ENCODE measurements at regions not wholly inside any gene's neighbourhood (a gene's known extent, or its start where the extent isn't known, plus 50 kb on each side); places are given as distances from the start of the nearest gene placed in this dataset.

DNA sequence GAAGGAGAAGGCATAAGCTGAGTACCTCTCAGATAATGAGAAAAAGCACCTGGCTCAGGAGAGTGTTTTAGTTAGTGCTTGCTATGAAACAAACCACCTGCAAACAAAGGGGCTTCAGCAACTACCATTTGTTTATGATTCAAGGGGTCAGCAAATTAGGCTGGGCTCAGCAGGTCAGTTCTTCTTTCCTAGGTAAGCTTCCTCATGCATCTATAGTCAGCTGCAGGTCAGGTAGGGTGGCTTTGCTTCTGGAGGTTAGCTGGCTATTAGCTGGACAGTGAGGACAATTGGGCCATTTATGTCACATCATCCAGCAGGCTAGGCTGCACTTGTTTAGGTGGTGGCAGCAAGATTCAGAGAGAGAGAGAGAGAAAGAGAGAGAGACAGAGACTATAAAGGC, 185.5 kb downstream of the EMX2 start:
- no peaks in the 10 kb centered on the region for H4K20me1 ChIP-seq (ENCODE audit: insufficient read depth, low read length)
- no peaks in the 10 kb centered on the region for H3K27me3 ChIP-seq (ENCODE audit: insufficient read depth, low read length)
- H3K36me3 ChIP-seq (ENCODE audit: insufficient read depth, low read length) = no peaks in the 10 kb centered on the region
- H3K4me1 ChIP-seq (ENCODE audit: insufficient read depth, low read length, severe bottlenecking) = no peaks in the 10 kb centered on the region
- no peaks in the 10 kb centered on the region for H3K9me3 ChIP-seq (ENCODE audit: low read length)
- H3K27ac ChIP-seq (ENCODE audit: low read depth, low read length, poor library complexity, severe bottlenecking) = no peak overlapping the region
- H3F3A ChIP-seq (ENCODE audit: insufficient read depth, low read length) = no peaks in the 10 kb centered on the region
- H3K9me2 ChIP-seq (ENCODE audit: low read depth, low read length) = no peaks in the 10 kb centered on the region
- H3K79me2 ChIP-seq (ENCODE audit: insufficient read depth, low read length) = no peaks in the 10 kb centered on the region
- H3K9ac ChIP-seq (ENCODE audit: low read length) = no peak overlapping the region
- H2AFZ ChIP-seq (ENCODE audit: low read length) = no peak overlapping the region
- no peak overlapping the region for H3K4me2 ChIP-seq (ENCODE audit: low read length)
- no peak overlapping the region for H3K4me3 ChIP-seq (ENCODE audit: low read depth, low read length, poor library complexity, severe bottlenecking)
- TF ChIP-seq, protein P1, sequence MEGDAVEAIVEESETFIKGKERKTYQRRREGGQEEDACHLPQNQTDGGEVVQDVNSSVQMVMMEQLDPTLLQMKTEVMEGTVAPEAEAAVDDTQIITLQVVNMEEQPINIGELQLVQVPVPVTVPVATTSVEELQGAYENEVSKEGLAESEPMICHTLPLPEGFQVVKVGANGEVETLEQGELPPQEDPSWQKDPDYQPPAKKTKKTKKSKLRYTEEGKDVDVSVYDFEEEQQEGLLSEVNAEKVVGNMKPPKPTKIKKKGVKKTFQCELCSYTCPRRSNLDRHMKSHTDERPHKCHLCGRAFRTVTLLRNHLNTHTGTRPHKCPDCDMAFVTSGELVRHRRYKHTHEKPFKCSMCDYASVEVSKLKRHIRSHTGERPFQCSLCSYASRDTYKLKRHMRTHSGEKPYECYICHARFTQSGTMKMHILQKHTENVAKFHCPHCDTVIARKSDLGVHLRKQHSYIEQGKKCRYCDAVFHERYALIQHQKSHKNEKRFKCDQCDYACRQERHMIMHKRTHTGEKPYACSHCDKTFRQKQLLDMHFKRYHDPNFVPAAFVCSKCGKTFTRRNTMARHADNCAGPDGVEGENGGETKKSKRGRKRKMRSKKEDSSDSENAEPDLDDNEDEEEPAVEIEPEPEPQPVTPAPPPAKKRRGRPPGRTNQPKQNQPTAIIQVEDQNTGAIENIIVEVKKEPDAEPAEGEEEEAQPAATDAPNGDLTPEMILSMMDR (IDR thresholded peaks at IDR 0.05; ENCODE audit: low read length) = no peak
- no peak for TF ChIP-seq EZH2 (IDR thresholded peaks at IDR 0.05; ENCODE audit: borderline replicate concordance, low read length)

- no peaks in the 10 kb centered on the region for H3K9me3 ChIP-seq (ENCODE audit: low read length)
- no peak overlapping the region for H3K4me2 ChIP-seq (ENCODE audit: low read length)
- no peaks in the 10 kb centered on the region for H3K9me2 ChIP-seq (ENCODE audit: low read depth, low read length)
- no peak for TF ChIP-seq EZH2 (IDR thresholded peaks at IDR 0.05; ENCODE audit: borderline replicate concordance, low read length)
- TF ChIP-seq, protein P1 (IDR thresholded peaks at IDR 0.05; ENCODE audit: low read length) = no peak
- H3K79me2 ChIP-seq (ENCODE audit: insufficient read depth, low read length) = no peaks in the 10 kb centered on the region
- no peaks in the 10 kb centered on the region for H3F3A ChIP-seq (ENCODE audit: insufficient read depth, low read length)
- H3K27ac ChIP-seq (ENCODE audit: low read depth, low read length, poor library complexity, severe bottlenecking) = no peak overlapping the region
- no peaks in the 10 kb centered on the region for H3K36me3 ChIP-seq (ENCODE audit: insufficient read depth, low read length)
- no peaks in the 10 kb centered on the region for H4K20me1 ChIP-seq (ENCODE audit: insufficient read depth, low read length)
- H3K4me3 ChIP-seq (ENCODE audit: low read depth, low read length, poor library complexity, severe bottlenecking) = no peak overlapping the region
- no peak overlapping the region for H3K9ac ChIP-seq (ENCODE audit: low read length)
- no peaks in the 10 kb centered on the region for H3K27me3 ChIP-seq (ENCODE audit: insufficient read depth, low read length)
- H3K4me1 ChIP-seq (ENCODE audit: insufficient read depth, low read length, severe bottlenecking) = no peaks in the 10 kb centered on the region
- H2AFZ ChIP-seq (ENCODE audit: low read length) = no peak overlapping the region
Observed at GRCh38 chr10:117729156-117729555, 186.6 kb downstream of the EMX2 start.

DNA sequence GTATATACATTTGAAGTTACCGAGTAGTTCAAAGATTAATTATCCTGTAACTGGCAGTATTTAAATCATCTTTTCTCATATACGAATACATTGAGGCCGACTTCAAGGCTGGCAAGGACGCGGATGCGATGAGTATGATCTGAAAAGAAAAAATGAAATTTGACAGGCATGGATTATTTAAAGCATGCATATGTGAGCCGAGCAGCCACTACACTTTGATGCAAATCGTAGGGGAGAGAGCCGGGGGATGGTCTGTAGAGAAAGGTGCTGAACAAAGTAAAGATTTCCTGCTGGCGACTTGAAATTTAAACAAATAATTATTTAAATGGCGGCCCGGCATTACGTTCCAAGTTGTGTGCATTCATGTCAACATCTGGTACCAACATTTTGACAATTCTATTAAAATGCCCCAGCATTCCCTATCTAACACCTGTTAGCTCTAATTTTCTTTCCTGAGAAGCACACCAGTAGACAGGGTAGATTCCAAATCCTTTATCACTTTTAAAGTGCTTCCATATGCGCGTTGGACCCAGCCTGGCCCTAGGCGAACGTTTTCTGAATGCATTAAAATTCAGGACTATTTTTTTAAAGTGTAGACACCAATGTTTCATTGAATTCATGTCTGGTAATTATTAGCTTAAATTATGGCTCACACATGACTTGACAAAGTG, 188.7 kb downstream of the EMX2 start:
- TF ChIP-seq, protein P1 (IDR thresholded peaks at IDR 0.05; ENCODE audit: low read length) = no peak
- no peak for TF ChIP-seq EZH2 (IDR thresholded peaks at IDR 0.05; ENCODE audit: borderline replicate concordance, low read length)
- Histone ChIP-seq H3K4me2 (ENCODE audit: low read length) (no peak overlapping the region), H3K9ac (ENCODE audit: low read length) (no peak overlapping the region), H3F3A (ENCODE audit: insufficient read depth, low read length) (no peaks in the 10 kb centered on the region), H3K36me3 (ENCODE audit: insufficient read depth, low read length) (no peaks in the 10 kb centered on the region), H3K4me1 (ENCODE audit: insufficient read depth, low read length, severe bottlenecking) (no peaks in the 10 kb centered on the region), H3K4me3 (ENCODE audit: low read depth, low read length, poor library complexity, severe bottlenecking) (no peak overlapping the region), H3K79me2 (ENCODE audit: insufficient read depth, low read length) (no peaks in the 10 kb centered on the region), H3K9me2 (ENCODE audit: low read depth, low read length) (no peaks in the 10 kb centered on the region), H2AFZ (ENCODE audit: low read length) (no peak overlapping the region), H3K27ac (ENCODE audit: low read depth, low read length, poor library complexity, severe bottlenecking) (no peak overlapping the region), H3K27me3 (ENCODE audit: insufficient read depth, low read length) (no peaks in the 10 kb centered on the region), H4K20me1 (ENCODE audit: insufficient read depth, low read length) (no peaks in the 10 kb centered on the region), H3K9me3 (ENCODE audit: low read length) (no peaks in the 10 kb centered on the region)

Measured in OCI-LY1 (cell line).